DND-41 (cell line): ENCODE measurements at regions not wholly inside any gene's neighbourhood (a gene's known extent, or its start where the extent isn't known, plus 50 kb on each side); places are given as distances from the start of the nearest gene placed in this dataset.

ENCODE experiments used
- CTCF ChIP-seq: IDR thresholded peaks from 2 replicates; pipeline ENCODE4 v1.5.1; 2012; ENCODE audit warnings: borderline replicate concordance, low read length, moderate library complexity, mild to moderate bottlenecking; ENCODE audit not compliant: poor library complexity, severe bottlenecking; ENCODE audit errors: extremely low read depth
- EZH2 ChIP-seq: IDR thresholded peaks from 3 replicates; pipeline ENCODE4 v1.6.1; 2012; ENCODE audit warnings: borderline replicate concordance, low read depth, mild to moderate bottlenecking, moderate library complexity, low read length, inconsistent platforms; ENCODE audit not compliant: severe bottlenecking

GRCh38 chr21:22582026-22582425 is 1583.8 kb downstream of the NCAM2 start:
- TF ChIP-seq CTCF = no peak
- TF ChIP-seq EZH2 = no peak
